Right lung (tissue), 2 donors: ENCODE measurements at regions not wholly inside any gene's neighbourhood (a gene's known extent, or its start where the extent isn't known, plus 50 kb on each side); places are given as distances from the start of the nearest gene placed in this dataset.

Experiments used
- DNase-seq, 2 donors: peaks; one replicate each; pipeline ENCODE4 v3.0.0-alpha.2; 2013

- no peak for DNase-seq
Observed at GRCh38 chr2:120606931-120607330, 128.7 kb upstream of the GLI2 start.

- DNase-seq = no peak
Observed at GRCh38 chr2:120607506-120607905, 128.2 kb upstream of the GLI2 start.

GRCh38 chr2:120607996-120608395 is 127.7 kb upstream of the GLI2 start:
- no peak for DNase-seq

GRCh38 chr2:120609826-120610395 is 125.8 kb upstream of the GLI2 start:
- no peak for DNase-seq

DNA sequence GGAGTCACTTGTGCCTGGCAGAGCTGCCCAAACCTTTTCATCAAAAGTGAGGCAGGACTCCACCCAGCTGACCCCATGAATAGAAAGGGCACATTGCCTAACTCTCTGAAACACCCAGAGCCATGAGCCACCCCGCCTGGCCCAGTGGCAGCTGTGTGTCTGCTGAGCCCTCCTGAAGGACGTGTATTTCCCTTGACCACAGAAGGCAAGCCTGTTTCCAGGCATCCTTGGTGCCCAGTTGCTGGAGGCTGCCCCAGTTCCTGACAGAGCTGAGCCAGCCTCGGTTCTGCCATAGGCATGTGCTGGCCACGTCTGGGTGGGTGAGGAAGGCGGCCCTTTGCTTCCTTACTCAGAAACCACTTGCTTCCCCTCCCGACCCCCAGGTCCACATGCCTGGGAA is 124.7 kb upstream of the GLI2 start:
- DNase-seq = no peak

DNA sequence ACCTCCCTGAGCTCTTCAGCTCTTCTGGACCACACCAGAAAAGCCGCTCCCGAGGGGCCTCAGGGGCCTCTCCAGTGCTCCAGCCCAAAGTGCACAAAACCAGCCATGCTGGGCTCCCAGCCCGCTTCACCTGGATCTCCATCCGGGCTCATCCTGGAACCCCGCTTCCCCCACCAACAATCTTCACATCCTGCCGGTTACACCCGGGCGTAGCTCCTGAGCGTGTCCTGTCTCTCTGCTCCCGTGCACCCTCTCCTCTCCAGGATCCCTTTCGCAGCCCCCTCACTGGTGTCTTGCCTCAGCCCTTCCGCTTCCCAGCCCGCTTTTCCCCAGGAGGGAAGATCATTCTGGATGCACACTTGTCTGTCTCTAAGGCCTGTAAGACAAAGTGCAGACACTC is 123.7 kb upstream of the GLI2 start:
- DNase-seq = no peak

DNA sequence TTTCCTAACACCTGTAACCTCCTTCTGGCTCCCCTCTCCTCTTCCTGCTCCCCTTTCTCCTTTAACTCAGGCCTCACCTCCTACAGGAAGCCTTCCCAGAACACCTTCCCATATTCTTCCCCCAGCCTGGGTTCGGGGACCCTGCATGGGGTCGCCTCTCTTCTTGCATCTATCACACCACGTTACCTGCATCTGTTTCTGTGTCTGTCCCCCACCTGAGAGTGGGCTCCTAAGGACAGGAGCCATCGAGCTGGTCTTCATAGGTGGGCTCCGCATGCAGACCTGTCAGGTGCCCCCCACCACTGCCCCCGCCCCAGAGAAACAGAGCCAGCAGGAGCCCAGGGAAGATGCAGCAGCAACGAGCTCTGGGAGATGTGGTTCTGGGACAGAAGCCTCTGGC is 123.2 kb upstream of the GLI2 start:
- DNase-seq = no peak

DNA sequence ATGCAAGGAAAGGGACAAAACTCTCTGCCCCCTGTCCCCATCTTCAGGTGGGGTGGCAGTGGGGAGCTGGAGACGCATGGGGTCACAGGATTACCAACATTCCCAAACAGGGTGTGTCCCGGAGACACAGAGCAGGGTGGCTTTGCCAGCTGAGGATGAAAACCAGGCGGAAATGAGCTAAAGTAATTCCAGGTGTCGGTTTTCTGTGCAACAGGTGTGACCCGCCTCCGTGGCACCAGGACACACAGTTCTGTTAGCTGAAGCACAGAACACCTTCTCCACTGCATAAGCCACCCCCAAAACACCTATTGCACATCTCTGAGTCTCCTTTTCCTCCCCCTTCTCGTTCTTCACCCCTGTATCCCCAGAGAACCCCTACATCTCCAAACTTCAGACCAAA is 122.7 kb upstream of the GLI2 start:
- no peak for DNase-seq

- no peak for DNase-seq
Observed at GRCh38 chr2:120613742-120614571, 121.7 kb upstream of the GLI2 start.

DNA sequence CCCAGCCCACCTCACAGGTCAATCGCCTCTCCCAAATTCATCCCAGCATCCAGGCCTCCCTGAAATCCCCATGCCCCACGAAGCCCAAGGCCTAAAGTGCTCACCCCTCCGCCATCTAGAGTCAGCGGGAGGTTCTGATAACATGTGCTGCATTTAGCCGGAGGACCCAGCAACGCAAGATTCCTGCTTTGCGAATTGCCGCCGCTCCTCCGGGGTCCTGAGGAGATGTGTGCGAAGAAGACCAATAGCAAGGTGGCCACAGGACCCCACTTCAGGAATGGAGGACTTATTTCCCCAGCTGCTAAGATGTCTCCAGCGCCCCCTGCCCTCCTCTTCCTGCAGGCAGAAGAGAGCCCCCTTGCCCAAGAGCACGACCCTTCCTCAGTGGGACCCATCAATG is 120.8 kb upstream of the GLI2 start:
- DNase-seq = no peak

GRCh38 chr2:120616261-120616660 is 119.4 kb upstream of the GLI2 start:
- no peak for DNase-seq

DNA sequence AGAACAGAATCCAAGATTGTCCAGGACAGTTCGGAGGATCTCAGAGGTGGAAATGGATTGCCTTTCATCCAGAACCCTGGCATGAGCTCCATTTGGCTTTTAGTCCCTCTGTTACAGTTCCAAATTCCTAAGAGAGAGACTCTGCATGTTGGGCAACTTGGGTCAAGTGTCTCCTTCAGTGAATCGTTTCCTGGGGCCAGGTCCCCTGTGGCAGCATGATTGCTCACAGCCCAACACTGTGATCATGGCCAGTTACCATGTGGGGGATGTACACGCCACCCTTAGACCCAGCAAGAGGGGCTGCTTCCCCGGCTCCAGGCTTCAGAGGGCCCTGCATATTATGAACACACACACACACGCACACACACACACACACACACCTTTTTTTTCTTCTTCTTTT is 118.6 kb upstream of the GLI2 start:
- no peak for DNase-seq

DNA sequence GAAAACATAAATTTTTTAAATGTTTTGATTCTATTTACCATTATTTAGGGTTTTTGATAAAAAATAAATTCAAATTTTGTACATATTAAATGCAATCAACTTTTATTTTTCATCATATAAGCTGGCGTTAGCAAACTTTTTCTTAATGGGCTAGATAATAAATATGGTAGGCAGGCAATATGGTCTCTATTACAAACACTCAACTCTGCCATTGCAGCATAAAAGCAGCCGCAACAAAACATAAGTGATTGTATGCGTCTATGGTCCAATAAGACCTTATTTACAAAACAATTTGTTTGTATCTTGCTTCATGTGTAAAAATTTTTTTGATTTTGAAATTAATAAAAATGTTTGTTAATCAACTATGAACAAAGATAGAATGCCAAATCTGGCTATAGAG is 116.8 kb upstream of the GLI2 start:
- DNase-seq = peak in 1 of 2 donors; percentile 64

DNA sequence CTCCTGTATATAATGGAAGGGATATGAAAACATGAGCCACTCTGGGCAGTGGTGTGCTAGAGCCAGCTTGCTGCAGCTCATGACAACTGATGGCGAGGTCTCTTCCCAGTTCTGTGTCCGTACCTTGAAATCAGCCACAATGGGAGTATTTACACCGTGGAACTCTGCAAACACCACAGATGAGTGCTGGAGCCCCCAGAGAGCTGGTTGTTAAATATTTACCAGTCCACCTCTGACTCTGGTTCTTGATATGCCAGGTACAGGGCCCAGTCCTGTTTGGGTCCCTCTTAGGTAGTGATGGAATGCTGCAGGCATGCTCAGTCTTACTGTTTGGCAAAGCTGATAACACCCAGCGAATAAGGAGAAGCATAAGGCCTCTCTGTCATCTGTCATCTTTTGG is 116.1 kb upstream of the GLI2 start:
- no peak for DNase-seq

DNA sequence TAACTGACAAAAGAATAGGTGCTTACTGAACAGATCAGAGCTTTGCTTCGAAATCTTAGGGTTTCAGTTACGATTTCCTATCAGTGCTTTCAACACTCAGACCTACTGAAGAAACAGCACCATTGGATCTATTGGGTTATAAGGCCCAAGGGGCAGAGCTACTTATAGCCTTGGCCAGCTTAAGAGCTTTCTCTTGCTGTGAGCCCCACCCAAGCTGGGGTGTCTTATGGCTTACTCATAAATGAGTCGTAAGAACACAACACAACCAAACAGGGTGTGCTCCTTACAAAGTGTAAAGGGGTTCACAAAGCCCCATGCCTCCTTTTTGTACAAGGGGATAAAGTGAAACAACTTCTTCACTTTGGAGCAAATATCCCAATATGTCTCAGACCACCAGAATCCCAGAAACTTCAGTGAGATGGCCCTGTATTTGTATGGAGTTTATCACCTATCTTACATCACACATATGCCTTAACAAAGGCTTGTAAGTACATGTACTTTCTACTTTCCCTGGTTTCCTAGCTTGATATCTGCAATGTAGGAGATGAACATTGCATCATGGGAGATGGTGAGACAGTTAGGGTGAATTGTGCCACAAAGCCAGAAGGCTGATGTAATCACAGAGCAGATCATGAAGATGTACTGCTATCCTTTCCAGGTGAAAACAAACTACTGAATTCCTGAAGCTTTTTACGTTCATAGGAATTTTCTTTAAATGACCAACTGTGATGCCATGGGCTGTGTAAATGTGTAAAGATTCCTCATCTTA is 115.5 kb upstream of the GLI2 start:
- DNase-seq = no peak

GRCh38 chr2:120622159-120622869 is 113.4 kb upstream of the GLI2 start:
- DNase-seq = no peak

- DNase-seq = no peak
Observed at GRCh38 chr2:120622886-120623753, 112.5 kb upstream of the GLI2 start.

GRCh38 chr2:120624061-120624737 is 111.5 kb upstream of the GLI2 start:
- no peak for DNase-seq

- DNase-seq = no peak
Observed at GRCh38 chr2:120624738-120625446, 110.8 kb upstream of the GLI2 start.
